WI38 (cell line): ENCODE measurements at regions not wholly inside any gene's neighbourhood (a gene's known extent, or its start where the extent isn't known, plus 50 kb on each side); places are given as distances from the start of the nearest gene placed in this dataset.

Experiments
- H3K4me3 ChIP-seq: 2 replicates; pipeline ENCODE4 v1.5.1; 2011; ENCODE audit warnings: low read depth, mild to moderate bottlenecking, control low read depth, low read length
- CTCF ChIP-seq: IDR thresholded peaks from 2 replicates; pipeline ENCODE4 v1.5.1; 2012; ENCODE audit warnings: low read depth, mild to moderate bottlenecking, control low read depth, low read length

- peak overlapping the region; percentile 78 for H3K4me3 ChIP-seq
- TF ChIP-seq CTCF, result no peak
These were observed 128.0 kb downstream of the RIN2 start for GRCh38 chr20:19885939-19886660.

- TF ChIP-seq CTCF, result 0 out of 2 replicates have a peak, but pooled peaks have one; percentile 10
- H3K4me3 ChIP-seq, result peak overlapping the region; percentile 78
These were observed 128.7 kb downstream of the RIN2 start for GRCh38 chr20:19886661-19887288.

GRCh38 chr20:19887556-19888268 lies 129.4 kb upstream of the NAA20 start:
- TF ChIP-seq CTCF, result no peak
- peak overlapping the region; percentile 78 for H3K4me3 ChIP-seq

- H3K4me3 ChIP-seq, result peak overlapping the region; percentile 78
- no peak for TF ChIP-seq CTCF
These were observed 128.9 kb upstream of the NAA20 start for GRCh38 chr20:19888269-19888671.

- TF ChIP-seq CTCF, result no peak
- H3K4me3 ChIP-seq, result peak overlapping the region; percentile 78
These were observed 127.9 kb upstream of the NAA20 start for GRCh38 chr20:19889011-19889953.

GRCh38 chr20:19890445-19891051 lies 126.6 kb upstream of the NAA20 start:
- no peak for TF ChIP-seq CTCF
- H3K4me3 ChIP-seq, result peak overlapping the region; percentile 78
